Activated T-cell treated with anti-CD3 and anti-CD28 coated beads, Interleukin-2, amount 50 U/mL, for 4 hours (primary cell): ENCODE measurements at regions not wholly inside any gene's neighbourhood (a gene's known extent, or its start where the extent isn't known, plus 50 kb on each side); places are given as distances from the start of the nearest gene placed in this dataset.

ENCODE experiments used
- ATAC-seq, 2 donors: fragments of 200-7000 bp; cut with Tn5 transposase; one replicate each; pipeline ENCODE4 v1.10.0; 2021
- DNase-seq: peaks from one replicate; pipeline ENCODE4 v3.0.0-alpha.2; 2020
- H3K27me3 Mint-ChIP-seq: one replicate; pipeline ENCODE4 v1.8.0; 2021; ENCODE audit warnings: low read depth, mixed read lengths
- H3K36me3 Mint-ChIP-seq: one replicate; pipeline ENCODE4 v1.8.0; 2022; ENCODE audit warnings: mixed read lengths; ENCODE audit not compliant: insufficient read depth
- H3K4me1 Mint-ChIP-seq: one replicate; pipeline ENCODE4 v1.8.0; 2021; ENCODE audit warnings: low read depth, mixed read lengths
- H3K4me3 Mint-ChIP-seq: one replicate; pipeline ENCODE4 v1.8.0; 2021; ENCODE audit warnings: mild to moderate bottlenecking, moderate library complexity, mixed read lengths
- H3K9me3 Mint-ChIP-seq: one replicate; pipeline ENCODE4 v1.8.0; 2021; ENCODE audit warnings: mixed read lengths

DNA sequence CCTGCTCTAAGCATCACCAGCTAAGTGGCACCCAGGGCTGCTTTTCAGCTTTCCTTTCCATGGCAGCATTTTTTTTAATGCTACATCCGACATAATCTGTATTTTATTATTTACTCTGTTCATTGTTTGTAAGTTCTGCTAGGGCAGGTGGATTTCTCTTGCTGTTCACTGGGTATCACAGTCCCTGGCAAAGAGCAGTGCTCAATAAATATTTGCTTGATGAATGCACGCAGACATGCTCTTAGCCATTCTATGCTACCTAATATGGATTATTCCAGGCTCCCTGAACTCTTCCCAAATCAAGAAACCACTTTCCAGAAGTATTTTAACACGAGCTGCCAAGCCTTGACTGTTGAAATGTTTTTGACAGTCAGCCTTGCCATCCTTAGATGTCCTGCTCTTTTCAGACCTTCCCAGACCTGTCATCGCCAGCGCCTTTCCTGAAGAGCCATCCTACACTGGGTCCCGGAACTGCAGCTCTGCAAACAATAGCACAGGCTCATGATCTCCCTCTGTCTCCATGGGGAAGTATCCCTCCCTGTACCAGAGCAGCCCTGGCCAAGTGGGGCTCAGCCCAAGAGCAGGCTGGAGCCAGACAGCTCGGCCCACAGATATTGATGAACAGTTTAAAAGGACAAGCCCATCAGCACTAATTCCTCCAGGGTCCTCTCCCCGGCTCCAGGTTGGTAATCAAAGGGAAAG, 136.5 kb upstream of the CDH4 start:
- DNase-seq (no peak), ATAC-seq (no peak)
- Mint-ChIP-seq H3K4me3 (no peak overlapping the region), H3K36me3 (no peaks in the 10 kb centered on the region), H3K27me3 (peaks cover 7% of the 10 kb centered on the region), H3K9me3 (no peaks in the 10 kb centered on the region), H3K4me1 (peaks cover 1% of the 10 kb centered on the region)

GRCh38 chr20:61117725-61118124, 134.3 kb upstream of the CDH4 start:
- no peaks in the 10 kb centered on the region for H3K9me3 Mint-ChIP-seq
- DNase-seq (no peak), ATAC-seq (no peak)

DNA sequence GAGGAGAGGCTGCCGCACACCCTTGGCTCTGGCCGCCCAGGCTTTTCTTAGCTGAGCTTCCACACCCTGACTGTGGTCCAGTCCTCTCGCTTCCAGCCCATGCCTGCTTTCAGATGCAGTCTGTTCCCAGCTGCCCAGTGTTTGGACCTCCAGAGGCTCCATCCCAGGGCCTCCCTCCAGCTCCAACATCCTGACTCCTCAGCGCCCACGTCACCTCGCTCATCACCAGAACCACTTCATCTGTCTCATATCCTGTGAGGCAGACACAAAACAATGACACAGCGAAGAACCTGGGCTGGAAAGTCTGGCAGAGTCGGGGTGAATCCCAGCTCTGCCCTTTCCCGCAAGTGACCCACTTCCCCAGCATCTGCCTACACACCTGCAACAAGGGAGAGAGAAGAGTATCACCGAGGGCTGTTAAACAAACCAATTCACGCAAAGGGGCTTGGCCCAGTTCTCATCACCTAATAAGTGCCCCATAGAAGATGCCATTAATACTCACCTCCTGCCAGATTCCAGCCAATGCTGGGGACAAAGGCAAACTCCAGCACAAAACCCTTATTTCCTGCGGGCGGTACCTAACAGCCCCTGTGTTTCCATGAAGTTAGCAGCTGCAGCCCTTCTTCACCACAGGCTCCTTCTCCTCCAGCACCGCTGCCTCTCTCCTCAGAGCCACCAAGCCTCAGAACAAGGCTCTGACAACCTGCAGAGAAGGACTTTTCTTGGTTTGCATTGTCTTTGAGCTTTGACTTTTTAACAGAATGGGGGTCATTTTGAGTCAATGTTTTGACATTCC, 133.4 kb upstream of the CDH4 start:
- H3K27me3 Mint-ChIP-seq: peaks cover 3% of the 10 kb centered on the region
- H3K4me3 Mint-ChIP-seq: no peak overlapping the region
- H3K9me3 Mint-ChIP-seq: no peaks in the 10 kb centered on the region
- H3K36me3 Mint-ChIP-seq: no peaks in the 10 kb centered on the region
- DNase-seq (no peak), ATAC-seq (no peak)
- peaks cover 4% of the 10 kb centered on the region for H3K4me1 Mint-ChIP-seq

More at GRCh38 chr20:61117725-61118124, 134.3 kb upstream of the CDH4 start:
- peaks cover 4% of the 10 kb centered on the region for H3K4me1 Mint-ChIP-seq
- no peak overlapping the region for H3K4me3 Mint-ChIP-seq
- H3K27me3 Mint-ChIP-seq: peaks cover 3% of the 10 kb centered on the region
- H3K36me3 Mint-ChIP-seq: no peaks in the 10 kb centered on the region

GRCh38 chr20:61119273-61119672, 132.8 kb upstream of the CDH4 start:
- H3K9me3 Mint-ChIP-seq: no peaks in the 10 kb centered on the region
- DNase-seq: no peak
- no peaks in the 10 kb centered on the region for H3K36me3 Mint-ChIP-seq
- H3K4me3 Mint-ChIP-seq: no peak overlapping the region
- H3K27me3 Mint-ChIP-seq: peaks cover 3% of the 10 kb centered on the region
- H3K4me1 Mint-ChIP-seq: peaks cover 4% of the 10 kb centered on the region
- no peak for ATAC-seq

DNA sequence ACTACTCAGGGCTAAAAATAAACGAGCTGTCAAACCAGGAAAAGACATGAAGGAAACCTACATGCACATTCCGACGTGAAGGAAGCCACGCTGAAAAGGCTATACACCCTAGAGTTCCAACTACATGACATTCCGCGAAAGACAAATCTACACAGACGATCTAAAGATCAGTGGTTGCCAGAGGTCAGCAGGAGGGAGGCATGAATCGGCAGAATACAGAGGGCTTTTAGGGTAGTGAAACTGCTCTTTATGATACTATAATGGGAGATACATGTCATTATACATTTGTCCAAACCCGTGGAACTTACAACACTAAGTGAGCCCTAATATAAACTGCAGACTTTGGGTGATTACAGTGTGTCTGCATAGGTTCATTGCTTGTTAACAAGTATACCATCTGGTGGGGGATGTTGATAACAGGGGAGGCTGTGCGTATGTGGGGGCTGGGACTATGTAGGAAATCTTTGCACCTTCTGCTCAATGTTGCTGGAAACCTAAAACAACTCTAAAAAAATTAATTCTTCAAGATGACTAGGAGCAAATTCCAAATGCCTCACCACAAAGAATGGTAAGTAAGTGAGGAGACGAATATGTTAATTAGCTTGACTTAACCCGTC, 132.2 kb upstream of the CDH4 start:
- Mint-ChIP-seq H3K4me1 (peaks cover 4% of the 10 kb centered on the region), H3K36me3 (no peaks in the 10 kb centered on the region), H3K4me3 (no peak overlapping the region), H3K27me3 (peaks cover 3% of the 10 kb centered on the region), H3K9me3 (no peaks in the 10 kb centered on the region)
- DNase-seq (no peak), ATAC-seq (no peak)

DNA sequence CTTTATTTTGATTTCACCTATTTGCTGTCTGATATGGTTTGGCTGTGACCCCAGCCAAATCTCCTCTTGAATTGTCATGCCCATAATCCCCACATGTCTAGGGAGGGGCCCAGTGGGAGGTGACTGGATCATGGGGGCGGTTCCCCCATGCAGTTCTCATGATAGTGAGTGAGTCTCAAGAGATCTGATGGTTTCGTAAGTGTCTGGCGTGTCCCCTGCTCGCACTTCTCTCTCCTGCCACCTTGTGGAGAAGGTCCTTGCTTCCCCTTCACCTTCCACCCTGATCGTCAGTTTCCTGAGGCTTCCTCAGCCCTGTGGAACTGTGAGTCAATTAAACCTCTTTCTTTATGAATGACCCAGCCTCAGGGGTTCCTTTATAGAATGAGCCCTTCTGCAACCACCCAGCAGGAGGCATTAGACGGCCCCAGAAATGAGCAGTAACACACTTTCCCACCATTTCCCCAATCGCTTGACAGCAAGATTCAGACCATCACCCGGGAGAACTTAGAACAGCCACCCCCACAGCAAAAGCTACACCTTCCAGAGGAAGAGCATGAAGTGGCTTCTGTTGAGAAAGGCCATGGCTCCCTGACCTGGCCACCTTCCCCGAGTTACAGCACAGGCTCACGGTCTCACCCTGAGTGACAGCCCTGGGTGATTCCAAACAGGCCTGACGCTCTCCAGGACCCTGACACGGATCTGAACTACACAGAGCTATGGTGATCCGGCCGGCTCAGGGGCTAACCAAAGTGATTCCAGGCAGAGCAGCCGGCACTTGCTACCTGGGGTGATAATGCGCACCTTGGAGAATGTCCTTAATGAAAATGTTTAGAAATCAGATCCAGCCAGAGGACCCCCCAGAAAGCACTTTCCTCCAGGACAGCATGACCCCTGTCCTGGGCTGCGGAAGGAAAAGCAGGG, 131.2 kb upstream of the CDH4 start:
- Mint-ChIP-seq H3K4me1 (peaks cover 4% of the 10 kb centered on the region), H3K36me3 (no peaks in the 10 kb centered on the region), H3K4me3 (no peak overlapping the region), H3K27me3 (no peaks in the 10 kb centered on the region), H3K9me3 (no peaks in the 10 kb centered on the region)
- ATAC-seq (peak; percentile 75 to 78), DNase-seq (no peak)

DNA sequence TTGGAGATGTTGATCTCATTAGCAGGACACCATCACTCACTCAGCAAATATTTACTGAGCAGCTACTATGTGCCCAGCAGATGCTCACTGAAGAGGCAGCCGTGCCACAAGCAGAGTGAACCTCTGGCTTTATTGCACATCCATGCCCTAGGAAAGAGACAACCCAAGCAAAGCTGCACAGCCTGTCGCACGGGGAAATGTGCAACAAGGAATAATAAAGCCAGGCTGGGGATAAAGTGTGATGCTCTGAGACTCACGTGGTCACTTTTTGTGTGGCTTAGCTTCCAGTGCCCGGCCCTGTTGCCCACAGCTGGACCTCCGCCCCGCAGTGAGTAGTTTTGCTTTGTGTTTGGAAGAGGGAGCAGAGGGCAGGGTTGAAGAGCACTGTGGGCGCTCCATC, 130.4 kb upstream of the CDH4 start:
- no peak overlapping the region for H3K4me3 Mint-ChIP-seq
- ATAC-seq (no peak), DNase-seq (no peak)
- H3K27me3 Mint-ChIP-seq: no peaks in the 10 kb centered on the region
- H3K36me3 Mint-ChIP-seq: no peaks in the 10 kb centered on the region
- H3K9me3 Mint-ChIP-seq: no peaks in the 10 kb centered on the region
- H3K4me1 Mint-ChIP-seq: peaks cover 4% of the 10 kb centered on the region

GRCh38 chr20:61123286-61123685, 128.8 kb upstream of the CDH4 start:
- H3K4me1 Mint-ChIP-seq: peaks cover 4% of the 10 kb centered on the region
- DNase-seq: no peak
- ATAC-seq: no peak
- no peaks in the 10 kb centered on the region for H3K9me3 Mint-ChIP-seq
- no peak overlapping the region for H3K4me3 Mint-ChIP-seq
- H3K36me3 Mint-ChIP-seq: no peaks in the 10 kb centered on the region
- H3K27me3 Mint-ChIP-seq: no peaks in the 10 kb centered on the region

GRCh38 chr20:61123751-61124368, 128.2 kb upstream of the CDH4 start:
- Mint-ChIP-seq H3K9me3 (no peaks in the 10 kb centered on the region), H3K36me3 (no peaks in the 10 kb centered on the region), H3K4me1 (peaks cover 4% of the 10 kb centered on the region), H3K27me3 (no peaks in the 10 kb centered on the region), H3K4me3 (no peak overlapping the region)
- ATAC-seq (no peak), DNase-seq (no peak)

GRCh38 chr20:61125076-61125475, 127.0 kb upstream of the CDH4 start:
- Mint-ChIP-seq H3K27me3 (no peaks in the 10 kb centered on the region), H3K9me3 (no peaks in the 10 kb centered on the region), H3K36me3 (no peaks in the 10 kb centered on the region), H3K4me1 (peaks cover 4% of the 10 kb centered on the region), H3K4me3 (no peak overlapping the region)
- DNase-seq (no peak), ATAC-seq (no peak)

- Mint-ChIP-seq H3K36me3 (no peaks in the 10 kb centered on the region), H3K4me1 (peaks cover 1% of the 10 kb centered on the region), H3K9me3 (no peaks in the 10 kb centered on the region), H3K4me3 (no peak overlapping the region), H3K27me3 (peaks cover 4% of the 10 kb centered on the region)
- ATAC-seq (no peak), DNase-seq (no peak)
These were observed 126.4 kb upstream of the CDH4 start for GRCh38 chr20:61125546-61126180.

- no peak overlapping the region for H3K4me3 Mint-ChIP-seq
- no peaks in the 10 kb centered on the region for H3K9me3 Mint-ChIP-seq
- no peaks in the 10 kb centered on the region for H3K4me1 Mint-ChIP-seq
- H3K36me3 Mint-ChIP-seq: no peaks in the 10 kb centered on the region
- no peak for ATAC-seq
- H3K27me3 Mint-ChIP-seq: peaks cover 4% of the 10 kb centered on the region
- DNase-seq: no peak
These were observed 125.5 kb upstream of the CDH4 start for GRCh38 chr20:61126369-61127195.
